H9 (cell line): ENCODE measurements at regions not wholly inside any gene's neighbourhood (a gene's known extent, or its start where the extent isn't known, plus 50 kb on each side); places are given as distances from the start of the nearest gene placed in this dataset.

Experiments used
- DNase-seq: peaks from one replicate; pipeline ENCODE4 v3.0.0-alpha.2; 2017
- H2AFZ ChIP-seq: one replicate; pipeline ENCODE4 v1.6.1; 2013; ENCODE audit warnings: mild to moderate bottlenecking, low read length, control low read depth, moderate library complexity
- H2AK5ac ChIP-seq: 2 replicates; pipeline ENCODE4 v1.6.1; 2013; ENCODE audit warnings: low read length, control low read depth, mixed read lengths; ENCODE audit not compliant: insufficient read length
- H2BK120ac ChIP-seq: one replicate; pipeline ENCODE4 v1.6.1; 2013; ENCODE audit warnings: low read depth, mild to moderate bottlenecking, low read length, control low read depth, inconsistent platforms; ENCODE audit not compliant: poor library complexity, severe bottlenecking
- H2BK12ac ChIP-seq: 2 replicates; pipeline ENCODE4 v1.6.1; 2013; ENCODE audit warnings: low read length, control low read depth, mixed read lengths, low read depth; ENCODE audit not compliant: insufficient read length
- H2BK15ac ChIP-seq: 2 replicates; pipeline ENCODE4 v1.6.1; 2013; ENCODE audit warnings: low read depth, low read length, control low read depth
- H2BK20ac ChIP-seq: one replicate; pipeline ENCODE4 v1.6.1; 2013; ENCODE audit warnings: low read depth, mild to moderate bottlenecking, low read length, control low read depth, inconsistent platforms; ENCODE audit not compliant: poor library complexity, severe bottlenecking
- H2BK5ac ChIP-seq: 2 replicates; pipeline ENCODE4 v1.6.1; 2013; ENCODE audit warnings: low read length, control low read depth, mixed read lengths; ENCODE audit not compliant: insufficient read length
- H3K14ac ChIP-seq: 2 replicates; pipeline ENCODE4 v1.6.1; 2013; ENCODE audit warnings: low read length, control low read depth; ENCODE audit not compliant: insufficient read depth
- H3K18ac ChIP-seq: 2 replicates; pipeline ENCODE4 v1.6.1; 2013; ENCODE audit warnings: low read depth, mild to moderate bottlenecking, mixed read lengths, low read length, control low read depth; ENCODE audit not compliant: insufficient read length
- H3K23ac ChIP-seq: 2 replicates; pipeline ENCODE4 v1.6.1; 2013; ENCODE audit warnings: low read length, control low read depth, mixed read lengths, low read depth; ENCODE audit not compliant: insufficient read length
- H3K23me2 ChIP-seq: 2 replicates; pipeline ENCODE4 v1.6.1; 2013; ENCODE audit warnings: low read depth, mild to moderate bottlenecking, mixed read lengths, low read length, control low read depth; ENCODE audit not compliant: insufficient read length, poor library complexity, severe bottlenecking
- H3K27ac ChIP-seq: 2 replicates; pipeline ENCODE4 v1.5.1; 2013; ENCODE audit warnings: low read length, control low read depth, mixed read lengths, low read depth; ENCODE audit not compliant: insufficient read length
- H3K27me3 ChIP-seq: 2 replicates; pipeline ENCODE4 v1.6.1; 2013; ENCODE audit warnings: low read length, control low read depth, inconsistent platforms; ENCODE audit not compliant: insufficient read depth
- H3K4ac ChIP-seq: 2 replicates; pipeline ENCODE4 v1.6.1; 2013; ENCODE audit warnings: low read depth, mild to moderate bottlenecking, control low read depth, inconsistent platforms, low read length, moderate library complexity
- H3K4me1 ChIP-seq: 2 replicates; pipeline ENCODE4 v1.6.1; 2013; ENCODE audit warnings: low read length, control low read depth, inconsistent platforms; ENCODE audit not compliant: insufficient read depth
- H3K4me2 ChIP-seq: 2 replicates; pipeline ENCODE4 v1.6.1; 2013; ENCODE audit warnings: low read length, control low read depth, mixed read lengths; ENCODE audit not compliant: insufficient read length, insufficient read depth
- H3K56ac ChIP-seq: 2 replicates; pipeline ENCODE4 v1.6.1; 2013; ENCODE audit warnings: low read depth, mild to moderate bottlenecking, mixed read lengths, low read length, control low read depth; ENCODE audit not compliant: insufficient read length
- H3K79me1 ChIP-seq: 2 replicates; pipeline ENCODE4 v1.6.1; 2013; ENCODE audit warnings: low read depth, mild to moderate bottlenecking, moderate library complexity, low read length, control low read depth, inconsistent platforms; ENCODE audit not compliant: insufficient read depth, poor library complexity, severe bottlenecking
- H3K79me2 ChIP-seq: 2 replicates; pipeline ENCODE4 v1.6.1; 2013; ENCODE audit warnings: low read length, control low read depth, inconsistent platforms; ENCODE audit not compliant: insufficient read depth
- H3K9ac ChIP-seq: 2 replicates; pipeline ENCODE4 v1.6.1; 2013; ENCODE audit warnings: low read length, control low read depth, mixed read lengths; ENCODE audit not compliant: insufficient read length; ENCODE audit errors: extremely low read depth
- H3K9me3 ChIP-seq: one replicate; pipeline ENCODE4 v1.6.1; 2013; ENCODE audit warnings: low read depth, low read length, inconsistent platforms; ENCODE audit not compliant: control insufficient read depth
- H3T11ph ChIP-seq: one replicate; pipeline ENCODE4 v1.6.1; 2013; ENCODE audit warnings: mild to moderate bottlenecking, low read length, control low read depth, inconsistent platforms
- H4K20me1 ChIP-seq: one replicate; pipeline ENCODE4 v1.6.1; 2013; ENCODE audit not compliant: control insufficient read depth, insufficient read length, insufficient read depth
- H4K5ac ChIP-seq: 2 replicates; pipeline ENCODE4 v1.6.1; 2013; ENCODE audit warnings: low read depth, mild to moderate bottlenecking, mixed read lengths, low read length, control low read depth; ENCODE audit not compliant: insufficient read length
- H4K8ac ChIP-seq: replicated peaks from 2 replicates; pipeline ENCODE4 v1.6.1; 2013; ENCODE audit warnings: low read length, control low read depth, mixed read lengths, low read depth; ENCODE audit not compliant: insufficient read length
- H4K91ac ChIP-seq: 2 replicates; pipeline ENCODE4 v1.6.1; 2013; ENCODE audit warnings: low read depth, mild to moderate bottlenecking, moderate library complexity, mixed read lengths, low read length, control low read depth; ENCODE audit not compliant: insufficient read length
- H3K27ac Mint-ChIP-seq, 3 experiments: 2 replicates in 2 of 3; 3 replicates in 1 of 3; pipeline ENCODE4 v1.8.0; 2020 to 2021; ENCODE audit warnings: mixed read lengths in 3 of 3, mild to moderate bottlenecking in 1 of 3, moderate library complexity in 1 of 3
- H3K27me3 Mint-ChIP-seq: 2 replicates; pipeline ENCODE4 v1.8.0; 2021; ENCODE audit warnings: low read depth, mild to moderate bottlenecking, moderate library complexity, mixed read lengths
- H3K36me3 Mint-ChIP-seq, 3 experiments: 2 replicates in 2 of 3; 3 replicates in 1 of 3; pipeline ENCODE4 v1.8.0; 2020 to 2021; ENCODE audit warnings: low read depth in 3 of 3, mixed read lengths in 3 of 3; ENCODE audit not compliant: insufficient read depth in 1 of 3
- H3K4me1 Mint-ChIP-seq, 2 experiments: 2 replicates each; pipeline ENCODE4 v1.8.0; 2020; ENCODE audit warnings: mixed read lengths in 2 of 2
- H3K4me3 Mint-ChIP-seq, 2 experiments: 2 replicates in 1 of 2; 3 replicates in 1 of 2; pipeline ENCODE4 v1.8.0; 2020 to 2021; ENCODE audit warnings: mild to moderate bottlenecking in 2 of 2, mixed read lengths in 2 of 2, moderate library complexity in 1 of 2
- H3K9me3 Mint-ChIP-seq, 2 experiments: 2 replicates in 1 of 2; 3 replicates in 1 of 2; pipeline ENCODE4 v1.8.0; 2020; ENCODE audit warnings: mild to moderate bottlenecking in 2 of 2, mixed read lengths in 2 of 2, moderate library complexity in 1 of 2
- CTCF ChIP-seq: fragments of 200-600 bp; sonication (generic); conservative IDR thresholded peaks from 3 replicates; pipeline ENCODE4 v1.8.0; 2021; ENCODE audit warnings: antibody characterized with exemption, mild to moderate bottlenecking
- WGBS: extraction: QIAGEN DNeasy Blood & Tissue Kit; methylation state at CpG from one replicate; pipeline ENCODE4 v1.1.7; 2013; ENCODE audit warnings: missing lambda C conversion rate, low lambda C conversion rate, mixed read lengths; ENCODE audit not compliant: insufficient read length; ENCODE audit errors: extremely low coverage; 5-methylcytosine and 5-hydroxymethylcytosine counted together

- H3K4me1 Mint-ChIP-seq = peaks cover 0 to 7% of the 10 kb centered on the region in 2 experiments; a peak in 3 of 4 replicates
- Histone ChIP-seq H3K4me1 (no peaks in the 10 kb centered on the region), H2BK5ac (no peak overlapping the region), H2BK20ac (no peak overlapping the region), H3K27me3 (no peaks in the 10 kb centered on the region), H2BK12ac (no peak overlapping the region), H3K4me2 (no peak overlapping the region), H2AFZ (no peak overlapping the region), H2BK120ac (no peak overlapping the region), H4K20me1 (no peaks in the 10 kb centered on the region), H3K14ac (no peak overlapping the region; the same call in 1 of the 2 replicates), H3K23ac (no peak overlapping the region), H3K18ac (no peak overlapping the region), H3K9ac (no peak overlapping the region), H3K23me2 (no peaks in the 10 kb centered on the region), H3K79me2 (no peaks in the 10 kb centered on the region), H4K91ac (no peak overlapping the region), H2BK15ac (no peak overlapping the region), H3K79me1 (no peaks in the 10 kb centered on the region), H3T11ph (no peak overlapping the region), H3K56ac (no peak overlapping the region), H2AK5ac (no peak overlapping the region), H3K4ac (no peak overlapping the region), H4K8ac (no peak overlapping the region), H3K9me3 (no peaks in the 10 kb centered on the region), H4K5ac (no peak overlapping the region), H3K27ac (no peak overlapping the region)
- H3K27me3 Mint-ChIP-seq = peaks cover 3% of the 10 kb centered on the region; the same call in 1 of the 2 replicates
- H3K27ac Mint-ChIP-seq = no peak overlapping the region
- DNase-seq = no peak
- no peak overlapping the region for H3K4me3 Mint-ChIP-seq
- TF ChIP-seq CTCF = no peak
- WGBS = no CpG with 5 or more reads among the region's 7 CpGs
- H3K9me3 Mint-ChIP-seq = no peaks in the 10 kb centered on the region
- no peaks in the 10 kb centered on the region for H3K36me3 Mint-ChIP-seq
Measured at GRCh38 chr2:235235977-235236767, 257.7 kb upstream of the AGAP1 start.
